Right renal pelvis (tissue), 4 donors: ENCODE measurements at regions not wholly inside any gene's neighbourhood (a gene's known extent, or its start where the extent isn't known, plus 50 kb on each side); places are given as distances from the start of the nearest gene placed in this dataset.
"Not testable (repeated sequence)": the region's sequence is repeated elsewhere in the genome, so short reads cannot be mapped to it uniquely, and the experiment has no call there.

Experiments
- DNase-seq, 4 donors: peaks; one replicate each; pipeline ENCODE4 v3.0.0-alpha.2; 2013; ENCODE audit warnings: low read depth in 4 of 4, low spot score in 3 of 4, missing footprints in 1 of 4

DNA sequence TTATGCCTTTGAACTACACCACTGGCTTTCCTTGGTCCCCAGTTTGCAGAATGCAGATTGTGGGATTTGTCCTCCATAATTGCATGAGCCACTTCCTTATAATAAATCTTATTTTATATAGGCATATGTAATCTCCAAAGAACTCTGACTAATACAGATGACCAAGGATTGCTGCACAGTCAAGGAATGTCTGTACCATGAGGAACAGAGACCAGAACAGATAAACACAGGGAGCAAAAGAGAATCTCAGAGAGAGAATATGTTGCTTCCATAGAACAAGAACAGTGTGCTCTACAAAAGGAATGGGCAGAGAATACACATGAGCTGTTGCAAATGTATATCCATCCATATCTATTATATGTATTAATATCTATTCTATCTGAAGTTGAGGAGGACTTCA is 111.1 kb downstream of the ADRA2C start:
- DNase-seq = no peak

- DNase-seq = no peak
Measured at GRCh38 chr4:3877868-3878267, 111.7 kb downstream of the ADRA2C start.

DNA sequence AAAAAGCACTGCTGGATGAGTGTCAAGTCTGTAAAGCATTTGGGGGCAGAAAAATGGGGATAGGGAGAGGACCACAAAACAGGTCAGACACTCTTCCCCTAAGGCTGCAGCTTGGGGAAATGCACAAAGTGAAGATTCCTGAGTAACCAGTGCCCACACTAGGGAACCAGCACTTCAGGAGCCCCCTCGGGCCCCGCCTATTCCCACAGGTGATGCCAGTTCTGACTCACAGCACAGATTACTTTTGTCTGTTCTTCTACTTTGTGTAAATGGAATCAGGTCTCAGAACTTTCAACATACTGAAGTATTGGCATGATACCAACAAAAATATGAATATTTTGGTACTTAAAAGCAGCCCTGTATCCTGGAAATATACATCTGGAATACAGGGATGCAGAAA is 112.5 kb downstream of the ADRA2C start:
- DNase-seq = no peak

- DNase-seq = no peak
Measured at GRCh38 chr4:3879681-3880614, 113.8 kb downstream of the ADRA2C start.

DNA sequence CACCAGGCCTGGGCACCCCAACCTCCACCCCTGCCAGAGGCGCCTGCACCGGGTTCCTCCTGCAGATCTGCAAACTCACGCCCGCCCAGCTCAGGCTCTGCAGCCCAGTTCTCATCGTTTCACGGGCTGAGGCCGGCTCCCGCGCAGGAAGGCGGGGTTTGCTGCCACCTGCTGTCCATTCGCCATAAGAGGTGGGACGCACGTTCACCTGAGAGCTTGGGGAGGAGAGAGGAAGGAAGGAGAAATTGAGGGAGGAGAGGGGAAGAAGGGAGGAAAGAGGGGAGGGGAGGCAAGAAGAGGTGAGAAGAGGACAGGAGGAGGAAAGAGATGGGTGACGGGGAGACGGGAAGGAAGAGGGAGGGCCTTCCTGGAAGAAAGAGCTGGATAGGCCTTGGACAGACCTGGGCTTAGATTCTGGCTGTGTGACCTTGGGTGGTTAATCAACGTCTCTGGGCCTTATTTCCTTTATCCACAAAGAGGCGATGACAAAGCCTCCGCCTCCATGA is 114.5 kb downstream of the ADRA2C start:
- peak; percentile 54 to 69 (median 60) for DNase-seq

DNA sequence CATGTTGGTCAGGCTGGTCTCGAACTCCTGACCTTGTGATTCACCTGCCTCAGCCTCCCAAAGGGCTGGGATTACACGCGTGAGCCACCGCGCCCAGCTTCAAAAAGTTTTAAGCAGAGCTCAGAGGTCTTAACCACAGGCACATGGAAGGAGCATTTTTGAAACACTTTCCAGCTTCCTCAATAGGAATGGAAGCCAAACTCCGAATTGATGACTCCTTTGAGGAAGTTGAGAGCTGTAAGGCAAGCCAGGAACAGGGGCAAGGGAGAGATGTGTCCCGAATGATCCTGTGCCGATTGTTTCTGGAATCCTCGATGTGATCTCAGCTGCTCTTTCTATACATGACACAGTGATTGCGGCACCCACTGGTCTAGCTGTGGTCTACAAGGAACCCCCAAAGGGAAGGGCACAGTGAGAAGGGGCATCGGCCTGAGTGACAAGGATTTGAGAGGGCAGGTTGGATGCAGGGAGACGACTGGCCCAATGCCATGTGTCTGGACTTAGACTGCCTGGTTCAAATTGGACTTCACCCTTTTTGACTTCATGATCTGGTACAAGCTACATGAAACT is 116.2 kb downstream of the ADRA2C start:
- not testable (repeated sequence) for DNase-seq

- DNase-seq = not testable (repeated sequence)
Measured at GRCh38 chr4:3884261-3884660, 118.1 kb downstream of the ADRA2C start.

DNA sequence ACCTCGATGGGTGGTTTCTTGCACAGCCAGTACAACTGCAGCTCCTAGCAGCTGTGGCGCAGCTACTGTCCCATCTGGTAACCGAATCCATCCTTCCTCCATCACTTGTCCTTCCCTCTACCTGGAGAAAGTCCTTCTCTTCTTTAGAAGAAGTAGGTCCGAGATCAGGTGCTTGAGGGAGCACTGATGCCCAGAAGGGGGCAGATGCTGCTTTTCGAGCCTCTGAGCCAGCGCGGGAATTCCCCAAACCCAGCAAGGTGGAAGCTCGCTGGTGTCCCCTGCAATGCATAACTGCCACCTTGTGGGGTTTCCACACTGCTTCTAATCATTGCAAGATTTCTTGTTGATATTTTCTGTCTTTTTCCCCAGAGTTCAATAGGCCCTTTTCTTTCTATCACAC is 127.4 kb downstream of the ADRA2C start:
- DNase-seq = not testable (repeated sequence)

DNA sequence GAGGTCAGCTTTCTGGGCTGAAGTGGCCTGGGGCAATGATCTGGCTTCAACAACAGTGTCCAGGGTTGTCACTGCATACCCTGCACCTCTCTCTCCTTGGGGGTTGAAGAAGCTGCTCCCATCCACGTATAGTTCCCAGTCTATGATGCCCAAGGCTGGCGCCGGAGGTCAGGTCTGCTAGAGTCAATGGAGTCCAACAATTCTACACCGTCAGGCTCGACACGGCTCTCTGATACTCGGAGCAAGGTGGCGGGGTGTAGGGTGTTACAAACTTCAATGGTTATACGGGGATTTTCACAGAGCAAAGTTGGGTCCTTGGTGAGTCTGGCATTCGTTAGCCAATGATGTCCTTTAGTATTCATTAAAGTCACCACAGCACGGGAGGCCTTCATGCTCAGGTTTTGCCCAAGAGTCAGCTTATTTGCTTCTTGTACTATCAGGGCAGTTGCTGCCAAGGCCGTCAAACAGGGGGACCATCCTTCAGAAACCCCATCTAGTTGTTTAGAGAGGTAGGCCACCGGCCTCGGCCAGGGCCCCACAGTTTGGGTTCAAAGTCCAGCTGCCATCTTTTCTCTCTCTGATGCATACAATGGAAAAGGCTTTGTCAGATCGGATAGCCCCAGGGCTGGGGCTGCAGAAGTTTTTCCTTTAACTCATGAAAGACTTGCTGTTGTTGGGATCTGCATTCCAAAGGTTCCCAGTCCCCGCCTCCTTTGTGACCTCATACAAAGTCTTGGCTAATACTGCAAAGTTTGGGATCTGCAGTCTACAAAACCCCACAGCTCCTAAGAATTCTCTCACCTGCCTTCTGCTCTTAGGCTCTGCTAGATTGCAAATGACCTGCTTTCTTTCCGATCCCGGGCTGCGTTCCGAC is 128.1 kb downstream of the ADRA2C start:
- DNase-seq = not testable (repeated sequence)

GRCh38 chr4:3896441-3896840 is 130.3 kb downstream of the ADRA2C start:
- no peak for DNase-seq

DNA sequence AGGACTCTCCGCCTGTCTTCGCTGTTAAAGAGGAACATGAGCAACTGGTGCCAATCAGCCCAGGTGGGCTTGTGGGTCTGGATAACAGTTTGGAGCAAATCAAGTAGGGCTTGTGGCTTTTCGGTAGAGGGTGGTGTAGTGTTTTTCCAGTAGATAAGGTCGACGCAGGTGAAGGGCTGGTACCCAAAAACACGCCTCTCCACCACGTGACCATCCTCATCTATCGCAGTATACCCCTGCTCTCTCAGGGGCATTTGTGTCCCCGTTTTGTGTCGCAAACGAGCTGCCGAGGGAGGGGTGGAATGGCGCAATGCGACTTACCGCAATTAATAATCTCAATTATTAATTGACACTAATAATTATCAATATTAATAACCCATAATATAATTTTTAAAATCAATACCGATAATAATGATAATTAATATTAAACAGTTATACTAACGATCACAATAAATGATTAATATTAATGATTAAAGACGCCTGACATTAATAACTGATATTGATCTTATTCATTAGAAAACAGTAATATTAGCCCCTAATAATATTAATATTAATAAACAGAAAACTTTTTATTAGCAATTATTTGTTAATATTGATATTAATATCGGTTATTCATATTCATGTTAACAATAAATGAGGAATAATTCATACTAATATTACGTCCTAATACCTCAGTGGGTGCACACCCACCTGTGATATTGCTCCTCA is 130.8 kb downstream of the ADRA2C start:
- DNase-seq = not testable (repeated sequence)

GRCh38 chr4:3898098-3898497 is 131.9 kb downstream of the ADRA2C start:
- DNase-seq = no peak

DNA sequence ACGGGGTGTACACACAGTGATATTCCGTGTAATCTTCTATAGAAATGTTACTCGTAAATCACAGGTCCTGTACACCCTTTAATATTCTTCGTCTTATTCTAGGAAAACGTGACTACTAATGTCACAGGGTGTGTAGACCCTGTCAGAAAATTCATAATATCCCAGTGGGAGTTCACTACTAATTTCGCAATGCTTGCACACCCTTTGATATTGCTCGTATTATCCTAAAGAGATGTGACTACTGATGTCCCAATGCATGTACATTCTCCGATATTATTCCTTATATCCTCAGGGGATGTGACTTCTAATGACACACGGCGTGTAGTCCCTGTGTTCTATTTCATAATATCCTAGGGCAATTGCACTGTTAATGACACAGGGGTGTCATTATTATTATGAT is 132.7 kb downstream of the ADRA2C start:
- DNase-seq = not testable (repeated sequence)

DNA sequence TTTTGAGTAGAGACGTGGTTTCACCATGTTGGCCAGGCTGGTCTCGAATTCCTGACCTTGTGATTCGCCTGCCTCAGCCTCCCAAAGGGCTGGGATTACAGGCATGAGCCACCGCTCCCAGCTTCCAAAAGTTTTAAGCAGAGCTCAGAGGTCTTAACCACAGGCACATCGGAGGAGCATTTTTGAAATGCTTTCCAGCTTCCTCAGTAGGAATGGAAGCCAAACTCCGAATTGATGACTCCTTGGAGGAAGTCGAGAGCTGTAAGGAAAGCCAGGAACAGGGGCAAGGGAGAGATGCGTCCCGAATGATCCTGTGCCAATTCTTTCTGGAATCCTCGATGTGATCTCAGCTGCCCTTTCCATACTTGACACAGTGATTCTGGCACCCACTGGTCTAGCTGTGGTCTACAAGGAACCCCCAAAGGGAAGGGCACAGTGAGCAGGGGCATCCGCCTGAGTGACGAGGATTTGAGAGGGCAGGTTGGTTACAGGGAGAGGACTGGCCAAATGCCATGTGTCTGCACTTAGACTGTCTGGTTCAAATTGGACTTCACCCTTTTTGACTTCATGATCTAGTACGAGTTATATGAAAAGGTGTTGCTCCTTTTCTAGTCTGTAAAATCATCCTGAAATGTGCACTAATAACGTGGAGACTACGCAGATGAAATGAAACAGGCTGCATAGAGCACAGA is 138.2 kb downstream of the ADRA2C start:
- not testable (repeated sequence) for DNase-seq

GRCh38 chr4:3909616-3910015 is 143.4 kb downstream of the ADRA2C start:
- DNase-seq = not testable (repeated sequence)

DNA sequence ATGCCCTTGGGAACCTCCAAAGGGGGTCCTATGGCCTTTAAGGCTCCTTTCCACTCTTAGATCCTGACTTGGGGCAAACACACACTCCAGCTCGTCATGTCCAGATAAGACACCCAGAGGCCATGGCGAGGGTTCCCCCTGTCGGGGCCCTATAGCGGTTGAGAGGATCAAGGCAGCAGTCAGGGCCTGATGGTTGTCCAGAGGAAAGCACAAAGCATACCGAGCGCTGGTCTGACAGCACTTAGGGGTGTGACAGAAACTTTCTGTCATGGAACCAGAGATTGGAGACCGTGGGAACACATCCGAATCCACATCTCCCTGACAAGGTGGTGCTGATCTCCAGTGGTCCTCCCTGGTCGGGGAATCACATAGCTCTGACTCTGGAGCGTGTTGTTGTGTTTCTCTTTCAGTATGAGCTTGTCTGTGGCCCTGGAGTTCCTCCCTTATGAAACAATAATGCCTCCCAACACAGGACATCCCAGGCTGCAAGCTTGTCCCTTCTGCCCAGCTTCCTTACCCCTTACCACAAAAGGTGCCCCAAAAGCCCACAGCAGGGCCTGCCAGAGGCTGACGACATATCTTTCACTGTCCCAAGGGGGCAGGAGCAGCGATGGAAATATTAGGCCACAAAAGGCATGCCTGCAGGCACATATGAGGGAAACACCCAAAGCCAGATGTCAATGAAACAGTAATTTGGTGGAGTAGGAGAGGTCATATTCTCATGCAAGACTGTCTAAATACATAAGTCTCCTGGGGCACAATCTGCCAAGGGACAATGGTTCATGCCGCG is 144.2 kb downstream of the ADRA2C start:
- DNase-seq = not testable (repeated sequence)

DNA sequence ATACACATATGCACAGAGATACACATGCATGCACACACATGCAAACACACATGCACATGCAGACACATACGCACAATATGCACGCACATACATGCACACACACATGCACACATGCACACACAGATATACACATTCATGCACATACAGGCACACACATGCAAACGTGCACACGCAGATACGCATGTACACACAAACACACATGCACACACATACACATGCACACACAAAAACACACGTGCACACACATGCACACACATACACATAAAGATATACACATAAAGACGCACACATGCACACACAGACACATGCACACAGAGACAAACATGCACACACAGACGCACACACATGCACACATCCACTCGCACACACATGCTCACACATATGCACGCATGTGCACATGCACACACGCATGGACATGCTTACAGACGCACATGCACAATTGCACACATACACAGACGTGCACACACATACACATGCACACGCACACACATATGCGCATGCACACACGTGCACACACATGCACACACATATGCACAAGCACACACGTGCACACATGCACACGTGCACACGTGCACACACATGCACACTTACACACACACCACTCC is 145.2 kb downstream of the ADRA2C start:
- DNase-seq = no peak

DNA sequence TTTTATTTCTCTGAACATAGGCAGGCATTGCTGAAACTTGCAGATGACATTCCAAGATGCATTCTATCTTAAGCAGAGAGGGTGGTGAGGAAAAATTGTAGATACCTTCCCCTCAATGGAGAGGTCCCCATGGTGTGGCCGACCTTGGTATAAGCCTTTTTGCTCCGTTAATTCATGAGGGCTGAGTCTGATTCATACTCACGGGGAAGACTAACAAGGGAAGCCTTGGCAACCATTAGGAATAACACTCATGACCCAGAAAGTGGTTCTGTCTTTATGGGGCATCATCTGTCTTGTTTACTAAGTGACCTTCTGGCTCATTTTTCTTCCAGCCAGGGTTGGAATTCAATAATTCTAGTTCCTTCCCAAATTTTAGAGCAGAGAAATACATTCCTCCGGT is 148.3 kb downstream of the ADRA2C start:
- DNase-seq = not testable (repeated sequence)
